Vagina (tissue), 2 donors: ENCODE measurements at regions not wholly inside any gene's neighbourhood (a gene's known extent, or its start where the extent isn't known, plus 50 kb on each side); places are given as distances from the start of the nearest gene placed in this dataset.
"Not testable (repeated sequence)": the region's sequence is repeated elsewhere in the genome, so short reads cannot be mapped to it uniquely, and the experiment has no call there.

Experiments
- DNase-seq, 2 donors: peaks; one replicate each; pipeline ENCODE4 v3.0.0-alpha.2; 2017; ENCODE audit errors: extremely low spot score in 2 of 2
- H3K27ac ChIP-seq: fragments of 200-600 bp; sonication (generic); one replicate; pipeline ENCODE4 v1.5.1; 2019
- H3K27me3 ChIP-seq: fragments of 200-600 bp; sonication (generic); one replicate; pipeline ENCODE4 v1.5.1; 2019
- H3K36me3 ChIP-seq, 2 donors: fragments of 200-600 bp; sonication (generic); one replicate each; pipeline ENCODE4 v1.5.1; 2017 to 2019
- H3K4me1 ChIP-seq: fragments of 200-600 bp; sonication (generic); one replicate; pipeline ENCODE4 v1.5.1; 2019
- H3K4me3 ChIP-seq, 2 donors: fragments of 200-600 bp; sonication (generic); 1 replicate in 1 of 2; 2 replicates in 1 of 2; pipeline ENCODE4 v1.5.1; 2016 to 2019
- H3K9me3 ChIP-seq: fragments of 200-600 bp; sonication (generic); one replicate; pipeline ENCODE4 v1.5.1; 2019
- CTCF ChIP-seq, 3 experiments: fragments of 450-650 bp in 2 of 3; fragments of 200-600 bp in 1 of 3; sonication (generic) in 1 of 3; IDR thresholded peaks; one replicate each; pipeline ENCODE4 v1.5.1; 2017 to 2019; ENCODE audit warnings: antibody characterized with exemption in 3 of 3, mild to moderate bottlenecking in 2 of 3, moderate library complexity in 2 of 3
- POLR2A ChIP-seq, 2 donors: fragments of 450-650 bp; IDR thresholded peaks; one replicate each; pipeline ENCODE4 v1.6.1; 2017; ENCODE audit warnings: antibody characterized with exemption in 2 of 2, mild to moderate bottlenecking in 2 of 2, moderate library complexity in 2 of 2
- POLR2AphosphoS5 ChIP-seq, 2 donors: sonication (generic); formaldehyde crosslinking; IDR thresholded peaks; one replicate each; pipeline ENCODE4 v1.9.0; 2017; ENCODE audit warnings: antibody characterized with exemption in 2 of 2, mild to moderate bottlenecking in 2 of 2, low read depth in 1 of 2; ENCODE audit not compliant: insufficient read depth in 1 of 2
- intact Hi-C: fragments of 100-400 bp; cut with DNase I; formaldehyde crosslinking; loops from one replicate; pipeline ENCODE4 v1.15.1; 2023

DNA sequence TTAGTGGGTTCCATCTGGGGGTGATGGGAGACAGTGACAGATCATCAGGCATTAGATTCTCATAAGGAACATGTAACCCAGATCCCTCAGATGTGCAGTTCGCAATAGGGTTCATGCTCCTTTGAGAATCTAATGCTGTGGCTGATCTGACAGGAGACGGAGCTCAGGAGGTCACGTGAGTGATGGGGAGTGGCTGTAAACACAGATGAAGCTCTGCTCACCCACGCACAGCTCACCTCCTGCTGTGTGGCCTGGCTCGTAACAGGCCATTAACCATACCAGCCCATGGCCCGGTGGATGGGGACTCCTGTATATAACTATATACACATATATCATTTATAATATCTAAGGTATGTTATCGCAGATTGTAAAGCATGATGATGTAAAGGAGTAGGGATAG, 214.2 kb downstream of the MAF start:
- H3K36me3 ChIP-seq: no peaks in the 10 kb centered on the region
- H3K4me1 ChIP-seq: no peaks in the 10 kb centered on the region
- intact Hi-C loops: no loop called here
- H3K9me3 ChIP-seq: no peaks in the 10 kb centered on the region
- no peaks in the 10 kb centered on the region for H3K27me3 ChIP-seq
- no peak overlapping the region for H3K27ac ChIP-seq
- H3K4me3 ChIP-seq: no peak overlapping the region
- TF ChIP-seq POLR2AphosphoS5 (IDR thresholded peaks at IDR 0.05; ENCODE audit: insufficient read depth in 1 of 2, low read depth in 1 of 2) (no peak), POLR2A (IDR thresholded peaks at IDR 0.05) (no peak), CTCF (IDR thresholded peaks at IDR 0.05) (no peak)
- DNase-seq: no peak

GRCh38 chr16:79381603-79382042, 218.9 kb downstream of the MAF start:
- no peak overlapping the region for H3K27ac ChIP-seq

DNA sequence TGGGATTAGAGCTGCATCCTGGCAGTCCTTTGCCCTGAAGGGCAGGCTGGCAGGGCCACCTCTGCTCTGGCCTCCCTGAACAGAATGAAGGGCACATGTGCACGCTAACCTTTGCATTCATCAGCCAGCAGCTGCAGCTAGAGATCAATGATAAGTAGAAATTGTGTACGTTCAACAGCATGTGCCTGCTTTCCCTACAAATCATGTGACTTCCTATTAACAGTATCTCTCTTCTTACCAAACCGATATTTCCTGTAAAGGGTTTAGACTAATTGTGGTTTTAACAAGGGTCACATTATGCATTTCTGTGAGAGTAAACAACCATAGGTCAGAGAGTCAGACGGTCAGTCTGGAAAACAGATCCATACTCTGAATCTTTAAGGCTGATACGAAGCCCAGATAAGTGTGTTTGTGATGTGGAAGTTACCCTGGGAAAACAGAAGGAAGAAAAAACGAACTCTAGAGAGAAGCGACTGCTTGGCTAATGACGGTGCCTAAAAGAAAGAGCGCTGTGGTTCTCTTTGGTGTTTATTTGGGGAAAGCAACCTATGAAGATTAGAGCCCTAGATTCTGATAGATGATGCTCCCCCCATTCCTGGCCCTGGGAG, 219.4 kb downstream of the MAF start:
- Histone ChIP-seq H3K4me3 (no peak overlapping the region), H3K9me3 (no peaks in the 10 kb centered on the region), H3K36me3 (no peaks in the 10 kb centered on the region), H3K27me3 (no peaks in the 10 kb centered on the region), H3K27ac (no peak overlapping the region), H3K4me1 (peaks cover 8% of the 10 kb centered on the region)
- intact Hi-C loops: loop anchor here (5.0 kb wide), 1 partner anchor 414 kb away; no protein-coding TSS in a partner anchor
- DNase-seq: no peak
- TF ChIP-seq POLR2AphosphoS5 (IDR thresholded peaks at IDR 0.05; ENCODE audit: insufficient read depth in 1 of 2, low read depth in 1 of 2) (no peak), CTCF (IDR thresholded peaks at IDR 0.05) (no peak)

More at GRCh38 chr16:79381603-79382042, 218.9 kb downstream of the MAF start:
- H3K27me3 ChIP-seq: no peaks in the 10 kb centered on the region
- H3K4me1 ChIP-seq: peaks cover 8% of the 10 kb centered on the region
- no peaks in the 10 kb centered on the region for H3K36me3 ChIP-seq
- no peak for DNase-seq
- intact Hi-C loops: loop anchor here (5.0 kb wide), 1 partner anchor 414 kb away; no protein-coding TSS in a partner anchor
- no peaks in the 10 kb centered on the region for H3K9me3 ChIP-seq
- TF ChIP-seq POLR2A (IDR thresholded peaks at IDR 0.05) (no peak), POLR2AphosphoS5 (IDR thresholded peaks at IDR 0.05; ENCODE audit: insufficient read depth in 1 of 2, low read depth in 1 of 2) (no peak), CTCF (IDR thresholded peaks at IDR 0.05) (no peak)
- H3K4me3 ChIP-seq: no peak overlapping the region

DNA sequence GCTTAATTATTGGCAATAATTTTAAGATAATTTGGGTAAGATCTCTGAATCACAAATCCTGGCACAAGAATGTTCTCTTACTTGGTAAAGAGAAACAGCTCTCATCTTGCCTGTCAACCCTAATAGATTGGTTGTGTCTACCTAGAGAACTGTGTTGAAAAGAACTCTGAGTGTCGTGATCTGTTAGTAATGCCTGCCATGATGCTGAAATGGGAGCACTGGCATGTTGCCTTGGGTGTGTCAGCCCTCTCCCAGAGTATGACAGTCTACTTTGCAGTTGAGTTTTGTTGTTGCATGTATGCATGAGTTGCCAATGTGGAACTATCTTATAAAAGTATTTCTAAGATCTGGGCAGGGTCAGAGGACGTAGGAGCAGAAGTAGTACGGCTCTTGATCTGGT, 221.4 kb downstream of the MAF start:
- no peak for TF ChIP-seq POLR2AphosphoS5 (IDR thresholded peaks at IDR 0.05; ENCODE audit: insufficient read depth in 1 of 2, low read depth in 1 of 2)
- TF ChIP-seq CTCF (IDR thresholded peaks at IDR 0.05): no peak
- no peak for TF ChIP-seq POLR2A (IDR thresholded peaks at IDR 0.05)
- no peaks in the 10 kb centered on the region for H3K36me3 ChIP-seq
- intact Hi-C loops: no loop called here
- no peak overlapping the region for H3K4me3 ChIP-seq
- peaks cover 8% of the 10 kb centered on the region for H3K4me1 ChIP-seq
- H3K27me3 ChIP-seq: no peaks in the 10 kb centered on the region
- H3K9me3 ChIP-seq: no peaks in the 10 kb centered on the region
- DNase-seq: no peak
- no peak overlapping the region for H3K27ac ChIP-seq

- intact Hi-C loops, H3K9me3 ChIP-seq, H3K27me3 ChIP-seq, H3K27ac ChIP-seq, H3K4me3 ChIP-seq, H3K36me3 ChIP-seq, DNase-seq: not testable (repeated sequence)
- H3K4me1 ChIP-seq: peaks cover 17% of the 10 kb centered on the region
Measured at GRCh38 chr16:79377082-79377481, 223.5 kb downstream of the MAF start.
